8988T (cell line): ENCODE measurements at regions not wholly inside any gene's neighbourhood (a gene's known extent, or its start where the extent isn't known, plus 50 kb on each side); places are given as distances from the start of the nearest gene placed in this dataset.
"Not testable (repeated sequence)": the region's sequence is repeated elsewhere in the genome, so short reads cannot be mapped to it uniquely, and the experiment has no call there.

Experiments
- DNase-seq: peaks from one replicate; pipeline ENCODE4 v3.0.0; 2011

DNA sequence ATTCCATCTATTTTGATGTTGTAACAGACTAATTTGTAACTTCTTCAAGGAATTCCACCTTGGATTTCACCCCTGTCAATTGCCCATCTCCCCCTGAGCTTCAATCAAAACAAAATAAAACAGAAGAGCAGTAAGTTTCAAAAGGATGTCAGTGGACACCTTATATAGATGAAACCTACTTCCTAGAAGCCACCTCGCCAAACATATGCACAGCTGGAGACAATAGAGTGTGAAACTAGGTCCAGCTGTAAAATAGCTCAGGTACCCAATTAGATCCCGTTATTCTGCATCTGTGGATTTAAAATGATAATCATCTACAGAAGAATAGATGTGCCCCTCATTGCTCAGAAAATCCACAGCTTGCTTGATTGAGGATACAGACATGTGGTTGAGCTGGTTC lies 598.6 kb downstream of the SH2D4B start:
- DNase-seq: no peak

- no peak for DNase-seq
Measured at GRCh38 chr10:81145975-81146374, 608.3 kb downstream of the SH2D4B start.

DNA sequence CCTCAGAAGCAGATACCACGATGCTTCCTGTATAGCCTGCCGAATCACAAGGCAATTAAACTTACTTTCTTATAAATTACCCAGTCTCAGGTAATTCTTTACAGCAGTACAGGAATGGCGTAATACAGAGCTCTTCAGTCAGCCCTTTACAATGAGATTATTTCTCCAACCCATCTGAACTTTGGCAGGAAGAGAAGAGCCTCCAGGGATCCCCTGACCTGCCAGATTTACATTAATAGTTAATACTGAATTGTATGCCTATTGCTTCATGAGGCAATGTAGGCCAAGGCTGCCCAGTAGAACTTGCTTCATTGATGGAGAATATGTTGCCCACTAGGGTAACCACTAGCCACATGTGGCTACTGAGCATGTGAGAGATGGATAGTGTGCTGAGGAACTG lies 608.7 kb downstream of the SH2D4B start:
- no peak for DNase-seq

GRCh38 chr10:81152656-81153055 lies 615.0 kb downstream of the SH2D4B start:
- DNase-seq: no peak

DNA sequence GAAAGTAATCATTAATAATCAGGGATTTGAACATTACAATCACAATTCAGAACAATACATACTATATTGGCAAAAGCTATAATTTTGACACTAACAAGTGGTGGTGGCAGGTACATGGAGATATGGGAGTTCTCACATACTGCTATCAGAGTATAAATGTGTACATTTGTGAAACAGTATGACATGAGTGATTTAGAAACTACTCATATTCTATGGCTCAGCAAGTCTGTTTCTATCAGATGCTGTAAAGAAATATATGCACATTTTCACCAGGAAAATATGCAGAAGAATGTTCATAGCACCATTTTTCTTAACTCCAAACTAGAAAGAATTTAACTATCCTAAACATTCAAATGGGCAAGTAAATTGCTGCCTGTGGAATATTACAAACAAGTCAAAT lies 620.0 kb downstream of the SH2D4B start:
- no peak for DNase-seq

GRCh38 chr10:81177651-81178244 lies 640.0 kb downstream of the SH2D4B start:
- DNase-seq: no peak

- no peak for DNase-seq
Measured at GRCh38 chr10:81179324-81179723, 641.6 kb downstream of the SH2D4B start.

GRCh38 chr10:81179805-81180452 lies 642.2 kb downstream of the SH2D4B start:
- no peak for DNase-seq

DNA sequence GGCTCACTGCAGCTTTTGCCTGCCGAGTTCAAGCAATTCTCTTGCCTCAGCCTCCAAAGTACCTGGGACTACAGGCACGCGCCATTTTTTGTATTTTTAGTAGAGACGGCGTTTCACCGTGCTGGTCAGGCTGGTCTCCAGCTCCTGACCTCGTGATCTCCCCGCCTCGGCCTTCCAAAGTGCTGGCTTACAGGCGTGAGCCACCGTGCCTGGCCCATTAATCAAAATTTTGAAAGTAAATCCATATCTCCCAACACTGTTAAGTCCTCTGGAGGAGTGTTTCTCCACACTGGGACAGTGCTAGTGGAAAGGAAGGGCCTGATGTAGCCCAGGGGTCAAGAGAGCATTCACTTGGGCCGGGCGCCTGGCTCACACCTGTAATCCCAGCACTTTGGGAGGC lies 644.6 kb downstream of the SH2D4B start:
- DNase-seq: no peak

DNA sequence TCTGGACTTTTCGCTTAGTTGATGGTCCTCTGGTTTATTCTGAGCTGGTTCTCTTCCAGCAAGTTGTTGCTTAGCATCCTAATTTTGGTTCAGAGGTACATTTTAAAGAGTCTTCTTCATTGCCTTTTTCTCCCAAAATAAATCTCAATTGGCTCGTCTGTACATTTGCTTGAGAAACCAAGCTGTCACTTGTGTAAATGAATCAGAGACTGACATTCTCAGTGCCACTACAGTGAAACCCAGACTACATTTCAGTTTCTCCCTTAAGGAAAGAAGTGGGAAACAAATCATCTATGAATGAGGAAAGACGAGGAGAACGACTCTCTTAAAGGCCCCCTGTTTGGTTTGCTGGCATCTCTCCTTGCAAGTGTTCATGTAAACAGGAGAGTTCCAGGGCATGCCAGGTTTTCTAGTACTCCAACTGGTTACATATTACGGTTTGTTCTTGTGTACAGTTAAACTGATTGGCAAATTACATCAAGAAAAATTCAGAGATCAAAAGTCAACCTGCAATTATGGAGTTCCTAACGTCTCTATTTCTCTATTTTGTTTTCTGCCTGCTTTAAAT lies 654.6 kb downstream of the SH2D4B start:
- no peak for DNase-seq

GRCh38 chr10:81200801-81201200 lies 663.1 kb downstream of the SH2D4B start:
- no peak for DNase-seq

DNA sequence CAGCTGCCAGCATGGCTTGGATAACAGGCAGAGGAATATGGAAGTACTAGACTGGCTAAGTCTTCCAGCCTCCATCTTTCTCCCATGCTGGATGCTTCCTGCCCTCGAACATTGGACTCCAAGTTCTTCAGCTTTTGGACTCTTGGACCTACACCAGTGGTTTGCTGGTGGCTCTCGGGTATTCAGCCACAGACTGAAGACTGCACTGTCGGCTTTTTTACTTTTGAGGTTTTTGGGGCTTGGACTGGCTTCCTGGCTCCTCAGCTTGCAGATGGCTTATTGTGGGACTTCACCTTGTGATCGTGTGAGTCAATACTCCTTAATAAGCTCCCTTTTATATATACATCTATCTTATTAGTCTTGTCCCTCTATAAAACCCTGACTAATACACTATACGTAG lies 667.6 kb upstream of the NRG3 start:
- DNase-seq: not testable (repeated sequence)

GRCh38 chr10:81213370-81213769 lies 661.6 kb upstream of the NRG3 start:
- no peak for DNase-seq

GRCh38 chr10:81215498-81215897 lies 659.5 kb upstream of the NRG3 start:
- DNase-seq: no peak

DNA sequence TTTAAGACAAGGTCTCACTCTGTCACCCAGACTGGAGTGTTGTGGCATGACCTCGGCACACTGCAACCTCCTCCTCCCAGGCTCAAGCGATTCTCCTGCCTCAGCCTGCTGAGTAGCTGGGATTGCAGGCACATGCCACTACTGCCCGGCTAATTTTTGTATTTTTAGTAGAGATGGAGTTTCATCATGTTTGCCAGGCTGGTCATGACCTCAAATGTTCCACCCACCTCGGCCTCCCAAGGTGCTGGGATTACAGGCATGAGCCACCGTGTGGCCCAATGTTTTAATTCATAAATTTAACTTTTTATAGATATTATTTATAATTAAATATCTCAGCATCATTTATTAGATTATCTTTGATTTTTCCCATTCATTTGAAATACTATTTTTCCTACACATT lies 658.0 kb upstream of the NRG3 start:
- no peak for DNase-seq

GRCh38 chr10:81218307-81218706 lies 656.7 kb upstream of the NRG3 start:
- no peak for DNase-seq

DNA sequence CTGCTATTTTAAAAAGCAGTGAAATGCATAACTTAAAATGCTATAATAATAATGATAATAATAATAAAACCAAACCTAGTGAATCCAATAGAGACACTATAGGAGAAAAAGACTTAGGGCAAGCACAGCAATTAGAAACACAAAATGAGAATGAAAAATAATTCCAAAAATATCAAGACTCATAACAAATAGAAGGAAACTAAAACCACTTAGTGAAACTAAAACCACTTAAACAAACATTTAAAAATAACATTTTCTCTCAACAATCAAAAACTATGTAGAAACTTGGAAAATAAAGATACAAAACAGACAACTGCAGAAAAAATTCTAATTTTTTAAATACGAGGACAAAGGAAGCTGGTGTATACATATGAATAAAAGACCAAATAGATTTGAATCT lies 655.2 kb upstream of the NRG3 start:
- DNase-seq: no peak

DNA sequence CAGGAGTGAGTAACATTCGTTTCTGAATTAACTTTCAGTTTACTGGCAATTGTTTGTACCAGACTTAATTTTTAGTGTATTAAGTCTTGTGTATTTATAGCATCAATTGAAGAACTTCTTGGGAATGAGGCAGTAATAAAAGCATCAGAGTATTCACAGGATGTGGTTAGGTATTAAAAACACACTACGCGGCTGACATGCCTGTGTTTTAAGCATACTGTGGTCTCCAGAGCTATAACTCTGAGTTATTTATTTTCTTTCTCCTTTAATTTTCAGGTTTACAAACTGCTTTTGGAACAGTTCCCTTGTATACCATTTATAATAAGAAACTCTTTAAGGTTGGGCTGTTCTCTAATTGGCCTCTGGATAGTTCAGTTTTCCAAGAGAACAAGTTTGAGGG lies 626.1 kb upstream of the NRG3 start:
- DNase-seq: no peak

- DNase-seq: no peak
Measured at GRCh38 chr10:81251457-81252115, 623.4 kb upstream of the NRG3 start.

- not testable (repeated sequence) for DNase-seq
Measured at GRCh38 chr10:81264991-81265390, 610.0 kb upstream of the NRG3 start.

DNA sequence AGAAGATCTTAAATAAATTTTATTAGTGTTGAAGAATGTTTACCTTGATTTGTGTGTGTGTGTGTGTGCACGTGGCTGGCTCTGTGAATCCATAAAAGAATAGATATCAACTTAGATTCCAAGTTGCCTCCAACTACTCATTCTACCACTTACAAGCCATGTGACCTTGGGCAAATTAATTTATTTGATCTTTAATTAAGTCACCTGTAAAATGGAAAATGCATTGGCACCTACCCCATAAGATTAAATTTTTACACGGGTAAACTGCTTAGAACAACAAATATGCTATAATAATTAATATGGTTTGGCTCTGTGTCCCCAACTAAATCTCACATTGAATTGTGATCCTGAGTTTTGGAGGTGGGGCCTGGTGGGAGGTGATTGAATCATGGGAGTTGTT lies 604.9 kb upstream of the NRG3 start:
- DNase-seq: no peak

DNA sequence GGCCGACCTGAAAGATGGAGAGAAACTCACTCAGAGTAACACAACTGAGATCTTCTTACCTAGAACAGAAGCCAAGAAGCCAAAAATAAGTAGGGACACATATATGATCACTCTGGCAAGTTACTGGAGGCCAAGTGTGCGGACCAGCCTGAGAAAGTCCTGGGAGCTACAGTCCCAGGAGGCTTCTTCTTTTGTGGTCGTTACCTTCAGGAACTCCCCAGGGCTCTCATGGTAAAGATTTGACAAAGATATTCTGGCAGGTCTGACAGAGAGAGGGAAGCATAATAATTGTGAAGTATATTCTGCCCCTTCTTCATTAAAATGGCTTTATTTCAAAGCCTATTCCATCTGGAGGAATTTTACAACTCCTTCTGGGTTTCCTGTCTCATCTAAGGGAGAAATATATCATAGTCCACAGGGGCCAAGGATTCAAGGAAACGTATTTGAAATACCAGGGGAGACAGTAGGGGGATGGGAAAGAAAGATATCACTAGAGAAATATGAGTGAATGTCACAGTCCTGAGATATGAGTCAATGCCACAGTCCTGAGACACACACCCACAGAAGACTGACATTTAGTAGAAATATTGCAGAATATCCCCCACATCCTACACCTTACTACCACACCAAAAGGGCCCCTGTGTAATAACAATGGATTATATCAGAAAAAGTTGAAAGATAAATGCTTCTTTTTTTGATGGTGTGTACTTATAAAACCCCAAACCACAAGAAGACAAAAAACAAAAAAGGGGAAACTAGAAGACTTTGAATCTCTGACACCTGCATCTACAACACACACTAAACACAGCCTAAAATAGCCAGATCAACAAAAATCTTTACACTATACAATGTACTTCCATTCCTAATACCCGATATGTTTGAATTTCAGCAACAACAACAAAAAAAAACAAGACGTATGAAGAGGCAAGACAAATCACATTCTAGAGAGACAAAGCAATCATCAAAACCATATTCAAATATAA lies 594.2 kb upstream of the NRG3 start:
- no peak for DNase-seq

DNA sequence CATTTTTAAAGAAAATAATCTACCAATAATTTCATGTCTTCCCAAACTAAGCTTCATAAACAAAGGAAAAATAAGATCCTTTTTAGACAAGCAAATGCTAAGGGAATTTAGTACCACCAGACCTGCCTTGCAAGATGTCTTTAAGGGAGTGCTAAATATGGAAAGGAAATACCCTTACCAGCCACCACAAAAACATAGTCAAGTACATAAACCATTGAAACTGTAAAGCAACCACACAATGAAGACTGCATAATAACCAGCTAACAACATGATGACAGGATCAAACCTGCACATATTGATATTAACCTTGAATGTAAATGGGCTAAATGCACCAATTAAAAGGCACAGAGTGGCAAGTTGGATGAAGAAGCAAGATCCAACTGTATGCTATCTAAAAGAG lies 586.5 kb upstream of the NRG3 start:
- DNase-seq: no peak
